WTC11 (cell line): ENCODE measurements at regions not wholly inside any gene's neighbourhood (a gene's known extent, or its start where the extent isn't known, plus 50 kb on each side); places are given as distances from the start of the nearest gene placed in this dataset.

Experiments
- ELF4 ChIP-seq: sonication (generic); formaldehyde crosslinking; IDR thresholded peaks from 2 replicates; pipeline ENCODE4 v1.8.1; 2022; ENCODE audit warnings: low read depth, mild to moderate bottlenecking, moderate library complexity, missing genetic modification reagents
- ETV6 ChIP-seq: sonication (generic); formaldehyde crosslinking; IDR thresholded peaks from 2 replicates; pipeline ENCODE4 v1.8.1; 2022; ENCODE audit warnings: mild to moderate bottlenecking, missing genetic modification reagents
- FOXP1 ChIP-seq: sonication (generic); formaldehyde crosslinking; IDR thresholded peaks from 2 replicates; pipeline ENCODE4 v1.8.0; 2022; ENCODE audit warnings: missing genetic modification reagents, mild to moderate bottlenecking, moderate library complexity, borderline replicate concordance
- JUN ChIP-seq: sonication (generic); formaldehyde crosslinking; IDR thresholded peaks from 2 replicates; pipeline ENCODE4 v1.8.0; 2023; ENCODE audit warnings: mild to moderate bottlenecking, missing genetic modification reagents
- TP53 ChIP-seq: sonication (generic); formaldehyde crosslinking; IDR thresholded peaks from 2 replicates; pipeline ENCODE4 v1.8.1; 2023; ENCODE audit warnings: mild to moderate bottlenecking, missing genetic modification reagents
- TF ChIP-seq, protein P1 (sequence below): fragments of 200-600 bp; IDR thresholded peaks from 2 replicates; pipeline ENCODE4 v1.8.0; 2022; ENCODE audit warnings: antibody characterized with exemption
- TF ChIP-seq, protein P2 (sequence below): sonication (generic); formaldehyde crosslinking; IDR thresholded peaks from 2 replicates; pipeline ENCODE4 v1.8.0; 2022; ENCODE audit warnings: missing genetic modification reagents
- TF ChIP-seq, protein P3 (sequence below): sonication (generic); formaldehyde crosslinking; IDR thresholded peaks from 2 replicates; pipeline ENCODE4 v1.8.1; 2023; ENCODE audit warnings: mild to moderate bottlenecking, missing genetic modification reagents
- TF ChIP-seq, protein P4 (sequence below): sonication (generic); formaldehyde crosslinking; IDR thresholded peaks from 2 replicates; pipeline ENCODE4 v1.8.0; 2022; ENCODE audit warnings: mild to moderate bottlenecking, missing genetic modification reagents

DNA sequence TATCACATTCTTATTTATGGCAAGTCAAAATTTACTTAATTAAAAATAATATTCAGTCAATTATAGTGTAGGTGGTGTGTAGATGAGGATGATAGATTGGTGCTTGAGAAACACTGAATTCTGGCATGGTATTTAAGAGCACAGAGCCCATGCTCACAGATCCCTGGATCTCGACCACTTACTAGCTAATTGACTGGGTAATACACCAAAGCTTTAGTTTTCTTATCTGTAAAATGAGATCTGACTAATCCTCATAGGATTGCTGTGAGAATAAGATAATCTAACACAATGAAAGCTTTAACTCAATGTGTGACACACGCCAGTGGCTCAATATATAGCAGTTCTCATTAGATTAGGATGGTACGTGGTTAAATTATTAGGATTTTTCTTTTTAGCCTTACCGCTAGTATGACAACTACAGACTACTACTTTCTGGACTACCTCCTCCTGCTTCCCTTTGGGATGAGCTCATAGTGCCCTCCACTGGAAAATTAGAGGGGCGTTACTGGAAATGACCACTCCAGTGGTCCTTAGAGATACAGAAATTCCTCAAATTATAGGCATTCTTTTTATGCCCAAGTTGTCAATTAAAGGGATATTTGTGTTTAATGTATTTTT, 482.8 kb upstream of the TBX3 start:
- TF ChIP-seq, protein P1, sequence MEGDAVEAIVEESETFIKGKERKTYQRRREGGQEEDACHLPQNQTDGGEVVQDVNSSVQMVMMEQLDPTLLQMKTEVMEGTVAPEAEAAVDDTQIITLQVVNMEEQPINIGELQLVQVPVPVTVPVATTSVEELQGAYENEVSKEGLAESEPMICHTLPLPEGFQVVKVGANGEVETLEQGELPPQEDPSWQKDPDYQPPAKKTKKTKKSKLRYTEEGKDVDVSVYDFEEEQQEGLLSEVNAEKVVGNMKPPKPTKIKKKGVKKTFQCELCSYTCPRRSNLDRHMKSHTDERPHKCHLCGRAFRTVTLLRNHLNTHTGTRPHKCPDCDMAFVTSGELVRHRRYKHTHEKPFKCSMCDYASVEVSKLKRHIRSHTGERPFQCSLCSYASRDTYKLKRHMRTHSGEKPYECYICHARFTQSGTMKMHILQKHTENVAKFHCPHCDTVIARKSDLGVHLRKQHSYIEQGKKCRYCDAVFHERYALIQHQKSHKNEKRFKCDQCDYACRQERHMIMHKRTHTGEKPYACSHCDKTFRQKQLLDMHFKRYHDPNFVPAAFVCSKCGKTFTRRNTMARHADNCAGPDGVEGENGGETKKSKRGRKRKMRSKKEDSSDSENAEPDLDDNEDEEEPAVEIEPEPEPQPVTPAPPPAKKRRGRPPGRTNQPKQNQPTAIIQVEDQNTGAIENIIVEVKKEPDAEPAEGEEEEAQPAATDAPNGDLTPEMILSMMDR, result no peak
- TF ChIP-seq FOXP1 (CRISPR knock-in tag) (no peak), JUN (no peak), TP53 (CRISPR knock-in tag) (no peak), ELF4 (no peak), ETV6 (no peak)
- TF ChIP-seq, protein P2, sequence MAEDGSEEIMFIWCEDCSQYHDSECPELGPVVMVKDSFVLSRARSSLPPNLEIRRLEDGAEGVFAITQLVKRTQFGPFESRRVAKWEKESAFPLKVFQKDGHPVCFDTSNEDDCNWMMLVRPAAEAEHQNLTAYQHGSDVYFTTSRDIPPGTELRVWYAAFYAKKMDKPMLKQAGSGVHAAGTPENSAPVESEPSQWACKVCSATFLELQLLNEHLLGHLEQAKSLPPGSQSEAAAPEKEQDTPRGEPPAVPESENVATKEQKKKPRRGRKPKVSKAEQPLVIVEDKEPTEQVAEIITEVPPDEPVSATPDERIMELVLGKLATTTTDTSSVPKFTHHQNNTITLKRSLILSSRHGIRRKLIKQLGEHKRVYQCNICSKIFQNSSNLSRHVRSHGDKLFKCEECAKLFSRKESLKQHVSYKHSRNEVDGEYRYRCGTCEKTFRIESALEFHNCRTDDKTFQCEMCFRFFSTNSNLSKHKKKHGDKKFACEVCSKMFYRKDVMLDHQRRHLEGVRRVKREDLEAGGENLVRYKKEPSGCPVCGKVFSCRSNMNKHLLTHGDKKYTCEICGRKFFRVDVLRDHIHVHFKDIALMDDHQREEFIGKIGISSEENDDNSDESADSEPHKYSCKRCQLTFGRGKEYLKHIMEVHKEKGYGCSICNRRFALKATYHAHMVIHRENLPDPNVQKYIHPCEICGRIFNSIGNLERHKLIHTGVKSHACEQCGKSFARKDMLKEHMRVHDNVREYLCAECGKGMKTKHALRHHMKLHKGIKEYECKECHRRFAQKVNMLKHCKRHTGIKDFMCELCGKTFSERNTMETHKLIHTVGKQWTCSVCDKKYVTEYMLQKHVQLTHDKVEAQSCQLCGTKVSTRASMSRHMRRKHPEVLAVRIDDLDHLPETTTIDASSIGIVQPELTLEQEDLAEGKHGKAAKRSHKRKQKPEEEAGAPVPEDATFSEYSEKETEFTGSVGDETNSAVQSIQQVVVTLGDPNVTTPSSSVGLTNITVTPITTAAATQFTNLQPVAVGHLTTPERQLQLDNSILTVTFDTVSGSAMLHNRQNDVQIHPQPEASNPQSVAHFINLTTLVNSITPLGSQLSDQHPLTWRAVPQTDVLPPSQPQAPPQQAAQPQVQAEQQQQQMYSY, result no peak
- TF ChIP-seq, protein P3, sequence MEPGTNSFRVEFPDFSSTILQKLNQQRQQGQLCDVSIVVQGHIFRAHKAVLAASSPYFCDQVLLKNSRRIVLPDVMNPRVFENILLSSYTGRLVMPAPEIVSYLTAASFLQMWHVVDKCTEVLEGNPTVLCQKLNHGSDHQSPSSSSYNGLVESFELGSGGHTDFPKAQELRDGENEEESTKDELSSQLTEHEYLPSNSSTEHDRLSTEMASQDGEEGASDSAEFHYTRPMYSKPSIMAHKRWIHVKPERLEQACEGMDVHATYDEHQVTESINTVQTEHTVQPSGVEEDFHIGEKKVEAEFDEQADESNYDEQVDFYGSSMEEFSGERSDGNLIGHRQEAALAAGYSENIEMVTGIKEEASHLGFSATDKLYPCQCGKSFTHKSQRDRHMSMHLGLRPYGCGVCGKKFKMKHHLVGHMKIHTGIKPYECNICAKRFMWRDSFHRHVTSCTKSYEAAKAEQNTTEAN (CRISPR knock-in tag), result no peak
- TF ChIP-seq, protein P4, sequence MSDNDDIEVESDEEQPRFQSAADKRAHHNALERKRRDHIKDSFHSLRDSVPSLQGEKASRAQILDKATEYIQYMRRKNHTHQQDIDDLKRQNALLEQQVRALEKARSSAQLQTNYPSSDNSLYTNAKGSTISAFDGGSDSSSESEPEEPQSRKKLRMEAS (CRISPR knock-in tag), result no peak
